ENCODE measurements at regions not wholly inside any gene's neighbourhood (a gene's known extent, or its start where the extent isn't known, plus 50 kb on each side); places are given as distances from the start of the nearest gene placed in this dataset.

DNA sequence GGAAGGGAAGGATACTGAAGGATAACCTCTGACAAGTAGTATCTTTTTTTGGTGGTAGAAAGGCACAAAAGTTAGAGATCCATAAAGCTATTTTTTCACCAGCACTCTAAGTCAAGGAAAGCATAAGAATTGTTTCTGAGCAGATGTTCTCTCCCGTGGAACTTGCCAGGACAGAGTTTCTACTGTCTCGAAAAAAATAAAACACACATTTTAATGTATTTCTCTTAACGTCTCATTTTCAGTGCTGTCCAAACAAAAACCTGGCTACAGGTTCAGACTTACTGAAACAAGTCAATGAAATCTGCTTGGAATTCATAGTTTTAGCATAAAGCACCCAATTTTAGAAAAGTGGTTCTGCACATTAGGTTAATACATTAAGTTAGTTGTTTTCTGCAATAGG is 338.3 kb downstream of the LTN1 start:
- no peak for DNase-seq (ENCODE audit: low read depth in 2 of 2)

GRCh38 chr21:28644762-28645161 is 347.9 kb downstream of the LTN1 start:
- DNase-seq (ENCODE audit: low read depth in 2 of 2), result no peak

DNA sequence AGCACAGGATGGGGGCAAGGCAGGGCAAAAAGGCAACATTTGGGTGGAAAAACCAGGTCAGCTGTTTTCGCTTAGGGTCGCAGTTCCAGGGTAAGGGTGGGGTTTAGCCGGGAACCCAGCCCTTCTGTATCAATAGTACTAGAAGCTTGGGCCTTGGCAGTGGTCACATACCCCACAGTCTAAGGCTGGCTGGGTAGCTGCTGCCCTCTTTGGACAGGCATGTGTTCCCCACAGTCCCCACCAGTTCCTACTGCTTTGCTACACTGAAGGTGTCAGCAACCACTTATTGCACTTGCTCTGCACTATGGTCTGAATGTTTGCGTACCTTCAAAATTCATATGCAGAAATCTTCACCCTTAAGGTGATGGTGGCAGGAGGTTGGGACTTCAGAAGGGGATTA is 349.8 kb downstream of the LTN1 start:
- DNase-seq (ENCODE audit: low read depth in 2 of 2), result no peak

GRCh38 chr21:28641731-28642130 is 350.9 kb downstream of the LTN1 start:
- no peak for DNase-seq (ENCODE audit: low read depth in 2 of 2)

DNA sequence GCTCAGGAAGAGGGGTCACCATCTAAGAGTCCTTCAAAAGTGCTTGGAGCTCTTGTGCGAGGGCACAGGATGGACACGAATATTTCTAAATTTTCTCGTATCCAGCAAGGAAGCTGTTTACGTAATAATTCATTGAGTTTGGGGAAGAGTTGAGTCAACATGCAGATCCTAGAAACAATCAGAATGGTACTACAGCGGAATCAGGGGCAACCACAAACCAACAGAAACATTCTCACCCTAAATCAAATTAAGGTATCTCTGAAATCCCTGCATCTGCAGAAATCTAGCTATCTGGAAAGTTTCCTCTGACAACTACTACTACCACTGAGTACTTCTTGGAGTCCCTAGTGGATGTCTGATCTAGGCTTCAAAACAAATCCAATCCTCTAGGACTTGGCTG is 352.4 kb downstream of the LTN1 start:
- DNase-seq (ENCODE audit: low read depth in 2 of 2), result no peak

DNA sequence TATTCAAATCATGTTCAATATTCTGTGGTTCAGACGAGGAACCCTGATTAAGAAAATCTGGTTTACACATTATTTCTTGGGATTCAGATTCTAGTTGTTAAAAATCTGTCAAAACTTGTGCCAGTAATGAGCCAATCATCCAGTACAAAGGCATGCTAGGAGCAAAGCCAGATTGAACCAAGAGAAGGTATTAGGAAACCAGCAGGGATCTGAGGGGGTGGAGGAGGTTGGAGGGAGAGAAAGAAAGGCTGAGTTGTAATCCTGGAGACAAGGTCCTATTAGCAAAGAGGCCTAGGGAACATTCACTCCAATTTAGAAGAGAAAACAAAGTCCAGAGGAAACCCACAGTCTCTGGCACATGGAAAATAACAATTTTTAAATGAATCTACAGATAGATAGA is 352.9 kb downstream of the LTN1 start:
- DNase-seq (ENCODE audit: low read depth in 2 of 2), result no peak

- DNase-seq (ENCODE audit: low read depth in 2 of 2), result no peak
Observed at GRCh38 chr21:28636752-28637691, 355.7 kb downstream of the LTN1 start.

GRCh38 chr21:28635541-28635940 is 357.1 kb downstream of the LTN1 start:
- DNase-seq (ENCODE audit: low read depth in 2 of 2), result no peak

DNA sequence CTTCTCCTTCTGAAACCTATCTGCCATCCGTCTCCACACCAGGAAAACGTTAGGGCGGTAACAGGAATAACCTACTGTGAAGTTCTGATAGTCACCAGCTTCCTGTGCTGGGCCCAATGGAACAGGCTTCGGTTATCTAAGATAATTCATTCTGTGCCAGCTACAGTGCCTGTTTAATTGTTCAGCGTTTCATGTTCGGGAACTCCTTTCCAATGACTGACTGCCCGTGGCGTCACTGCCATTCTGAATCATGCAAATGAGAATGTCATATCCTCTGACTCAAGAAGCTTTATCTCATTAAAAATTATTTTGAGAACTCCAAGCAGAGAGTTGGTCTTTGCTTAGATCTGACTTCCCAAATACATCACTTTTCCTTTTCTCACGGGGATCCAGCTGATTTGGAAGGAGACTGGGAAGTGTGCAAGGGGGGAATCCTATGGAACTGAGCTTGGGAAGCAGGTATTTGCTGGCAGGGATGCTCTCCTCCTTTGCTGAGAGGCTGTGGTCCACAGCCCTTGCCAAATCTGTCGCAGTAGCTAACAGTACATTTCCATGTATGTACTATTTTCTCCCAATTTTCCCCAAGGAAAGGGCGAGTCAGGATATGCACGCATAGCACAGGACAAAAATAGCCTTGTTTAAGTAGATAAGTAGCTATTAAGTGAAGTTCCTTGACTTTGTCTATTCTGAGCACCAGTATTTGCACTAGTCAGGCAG is 358.7 kb downstream of the LTN1 start:
- DNase-seq (ENCODE audit: low read depth in 2 of 2), result no peak

DNA sequence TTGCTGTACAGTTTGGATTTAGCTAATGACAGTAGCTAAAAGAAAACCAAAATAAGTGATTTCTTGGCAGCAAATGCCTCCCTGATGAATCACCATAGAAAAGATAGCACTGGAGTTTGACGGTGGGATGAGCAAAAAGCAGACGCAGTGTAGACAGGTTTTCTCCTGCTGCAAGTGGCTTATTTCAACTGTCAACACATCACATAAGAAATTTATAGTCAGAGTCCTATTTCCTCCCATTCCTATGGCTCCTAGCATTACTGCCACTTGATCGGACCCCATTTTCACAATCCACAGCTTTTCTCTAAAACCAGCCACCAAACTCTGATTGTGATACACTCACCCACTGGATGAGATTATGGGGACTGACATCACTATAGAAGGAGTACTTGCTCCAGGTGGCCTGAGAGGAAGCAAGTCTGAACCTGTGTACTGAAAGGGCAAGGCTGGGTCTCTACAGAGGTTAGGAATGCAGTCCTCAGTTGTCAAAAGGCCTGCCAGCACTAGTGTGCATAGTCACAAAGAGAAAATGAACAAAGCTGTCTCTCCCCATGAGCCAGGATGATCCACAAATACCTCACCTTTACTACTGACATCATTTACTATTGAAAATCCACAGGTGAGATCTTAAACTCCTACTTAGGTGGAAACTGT is 359.8 kb downstream of the LTN1 start:
- no peak for DNase-seq (ENCODE audit: low read depth in 2 of 2)

DNA sequence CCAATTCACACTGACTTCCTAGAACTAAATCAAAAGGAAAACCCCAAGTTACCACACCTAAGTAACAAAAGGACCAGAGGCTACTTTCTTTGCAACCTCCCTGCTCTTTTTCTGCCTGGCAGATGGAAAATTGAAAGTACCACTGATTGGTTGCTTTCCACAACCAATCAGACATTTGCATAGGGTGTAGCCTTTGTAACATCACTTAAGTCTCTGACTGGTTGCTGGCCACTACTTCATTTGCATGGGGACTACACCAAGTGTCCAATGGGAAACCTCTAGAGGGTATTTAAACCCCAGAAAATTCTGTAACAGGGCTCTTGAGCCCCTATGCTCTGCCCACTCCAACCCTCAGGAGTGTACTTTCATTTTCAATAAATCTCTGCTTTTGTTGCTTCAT is 365.0 kb downstream of the LTN1 start:
- DNase-seq (ENCODE audit: low read depth in 2 of 2), result no peak

DNA sequence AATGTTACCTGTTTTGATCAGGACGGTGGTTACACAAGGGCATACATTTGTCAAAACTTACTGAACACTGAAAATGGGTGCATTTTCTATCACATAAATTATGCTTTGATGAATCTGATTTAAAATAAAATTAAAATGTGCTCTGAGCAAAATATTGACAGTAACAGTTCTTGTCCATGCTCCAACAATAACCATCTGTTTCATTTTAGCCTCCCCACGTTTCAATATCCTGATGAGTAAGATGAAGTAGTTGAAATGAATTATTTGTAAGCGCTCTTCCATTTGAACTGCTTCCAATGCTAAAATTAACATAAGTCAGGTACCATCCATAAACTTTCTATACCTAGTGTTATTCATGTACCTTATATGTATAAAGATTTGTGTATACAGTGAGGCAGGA is 365.4 kb downstream of the LTN1 start:
- no peak for DNase-seq (ENCODE audit: low read depth in 2 of 2)

DNA sequence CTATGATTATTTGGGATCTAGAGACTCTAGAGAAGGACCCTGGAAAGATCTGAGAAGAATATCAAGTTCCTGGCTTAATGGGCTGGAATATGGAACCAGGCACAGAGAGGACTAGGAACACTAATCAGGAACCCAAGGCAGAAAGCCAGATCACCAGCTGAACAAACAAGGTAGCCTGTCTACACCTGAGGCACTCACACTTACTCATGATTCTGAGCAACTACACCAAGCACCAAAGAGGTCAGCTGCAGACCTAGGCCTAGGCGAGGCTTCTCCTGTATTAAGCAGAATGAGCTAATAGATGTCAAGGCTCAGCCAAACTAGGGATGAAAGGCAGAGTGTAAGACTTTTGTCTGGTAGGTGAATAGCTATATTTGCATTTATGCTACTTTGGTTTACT is 368.1 kb downstream of the LTN1 start:
- no peak for DNase-seq (ENCODE audit: low read depth in 2 of 2)

DNA sequence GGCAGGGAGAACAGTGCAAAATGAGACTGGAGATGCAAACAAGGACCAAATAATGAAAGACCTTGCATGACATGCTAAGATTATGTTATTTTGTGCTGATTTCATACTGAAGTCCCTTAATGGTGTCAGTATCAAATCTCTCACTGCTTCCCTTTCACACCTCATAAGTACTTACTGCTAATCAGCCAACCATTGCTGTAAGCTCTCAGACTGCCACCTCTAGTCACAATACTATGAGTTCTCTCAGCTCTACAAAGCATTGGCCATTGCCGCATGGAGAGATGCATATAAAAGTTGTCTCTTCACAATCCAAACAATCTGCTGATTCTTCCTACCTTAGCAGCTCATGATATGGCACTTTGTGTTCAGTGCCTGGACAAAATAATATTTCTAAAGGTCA is 375.4 kb downstream of the LTN1 start:
- no peak for DNase-seq (ENCODE audit: low read depth in 2 of 2)

- DNase-seq (ENCODE audit: low read depth in 2 of 2), result no peak
Observed at GRCh38 chr21:28615276-28615675, 377.4 kb downstream of the LTN1 start.

GRCh38 chr21:28614791-28615190 is 377.9 kb downstream of the LTN1 start:
- DNase-seq (ENCODE audit: low read depth in 2 of 2), result no peak

DNA sequence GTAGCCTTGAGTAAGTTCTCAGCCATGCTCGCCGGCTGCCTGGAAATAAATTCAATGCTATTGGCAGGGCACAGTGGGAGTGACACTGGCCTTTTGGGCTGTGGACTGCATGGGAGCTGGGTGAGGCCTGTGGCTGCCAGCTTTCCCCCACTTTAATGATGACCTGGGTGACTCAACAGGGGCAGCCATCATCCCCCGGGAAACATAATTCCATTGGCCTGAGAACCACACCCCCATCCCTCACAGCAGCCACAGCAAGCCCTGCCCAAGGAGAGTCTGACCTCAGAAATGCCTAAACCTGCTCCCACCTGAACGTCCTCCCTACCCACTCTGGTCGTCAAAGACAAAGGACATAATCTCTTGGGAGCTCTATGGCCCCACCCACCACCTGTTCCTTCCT is 384.0 kb downstream of the LTN1 start:
- DNase-seq (ENCODE audit: low read depth in 2 of 2), result no peak

GRCh38 chr21:28607545-28607944 is 385.1 kb downstream of the LTN1 start:
- DNase-seq (ENCODE audit: low read depth in 2 of 2), result no peak

DNA sequence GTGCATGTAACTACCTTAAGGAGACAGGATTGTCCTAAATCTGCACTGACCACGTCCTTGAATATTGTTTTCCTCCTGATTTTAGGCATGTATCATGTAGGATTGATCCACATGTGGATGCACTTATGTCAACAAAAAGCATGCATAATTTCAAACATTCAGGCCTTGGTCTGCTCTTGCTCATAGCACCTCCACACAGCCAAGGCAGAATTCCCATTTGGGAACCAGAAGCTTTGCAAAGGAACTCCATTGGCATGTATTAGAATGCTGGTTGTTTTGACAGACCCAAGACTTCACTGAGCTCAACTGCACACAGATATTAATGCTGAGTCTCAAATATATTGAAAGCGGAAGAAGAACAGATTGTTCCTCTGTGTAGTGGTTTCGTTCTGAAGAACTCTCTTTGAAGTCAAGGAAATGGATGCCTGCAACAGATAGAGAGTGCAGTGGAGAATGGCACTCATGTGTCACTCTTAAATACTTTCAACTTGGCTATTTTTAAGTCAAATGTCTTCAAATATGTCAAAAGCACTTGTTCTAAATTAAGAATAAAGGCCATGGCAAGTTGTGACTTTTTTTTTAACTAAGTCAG is 387.6 kb downstream of the LTN1 start:
- no peak for DNase-seq (ENCODE audit: low read depth in 2 of 2)

DNA sequence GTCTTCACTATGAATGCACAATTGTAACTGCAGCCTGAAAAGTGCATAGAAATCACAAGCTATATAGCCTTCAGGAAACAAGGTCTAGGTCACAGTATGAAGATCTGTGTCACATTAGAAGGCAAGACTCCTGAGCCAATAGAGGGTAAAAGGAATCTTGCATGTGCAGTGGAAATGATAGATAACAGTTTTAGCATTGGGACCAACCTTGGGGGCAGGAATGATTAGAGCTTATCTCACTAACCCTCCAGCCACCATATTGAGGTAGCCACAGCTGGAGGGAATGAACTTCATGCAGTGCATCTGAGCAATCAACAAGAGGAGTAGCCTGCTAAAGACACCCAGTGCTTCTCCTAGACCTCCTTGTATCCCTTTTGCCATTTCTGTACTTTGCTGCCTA is 390.1 kb downstream of the LTN1 start:
- DNase-seq (ENCODE audit: low read depth in 2 of 2), result no peak

- no peak for DNase-seq (ENCODE audit: low read depth in 2 of 2)
Observed at GRCh38 chr21:28598214-28598613, 394.5 kb downstream of the LTN1 start.

DNA sequence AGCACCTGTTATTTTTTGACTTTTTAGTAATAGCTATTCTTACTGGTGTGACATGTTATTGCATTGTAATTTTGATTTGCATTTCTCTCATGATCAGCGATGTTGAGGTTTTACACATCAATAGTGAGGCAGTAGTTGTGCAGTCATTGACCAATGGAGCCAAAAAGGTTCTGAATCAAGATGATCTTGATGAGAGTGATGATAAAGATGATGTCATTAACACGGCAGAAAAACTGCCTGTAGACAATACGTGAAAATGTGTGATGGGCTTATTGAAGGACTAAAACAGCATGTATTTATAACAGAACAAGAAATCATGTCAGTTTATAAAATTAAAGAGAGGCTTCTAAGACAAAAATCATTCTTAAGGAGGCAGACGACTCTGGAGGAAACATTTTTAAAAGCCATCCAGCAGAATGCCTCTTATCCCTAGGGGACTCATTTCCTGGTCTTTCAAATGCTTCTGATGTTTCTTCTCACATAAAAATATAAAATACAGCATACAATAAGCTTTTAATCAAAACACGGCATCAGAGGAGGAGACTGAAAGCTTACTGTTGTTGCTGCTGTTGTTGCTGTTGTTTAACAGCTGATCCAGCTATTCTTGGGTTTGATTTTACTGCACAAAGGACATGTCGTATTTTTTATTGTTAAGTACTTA is 400.3 kb downstream of the LTN1 start:
- no peak for DNase-seq (ENCODE audit: low read depth in 2 of 2)

Data from stimulated activated CD8-positive, alpha-beta memory T cell treated with anti-CD3 and anti-CD28 coated beads, Interleukin-2, amount 100 ng/mL, for 48 hours (primary cell).